ENCODE measurements at regions not wholly inside any gene's neighbourhood (a gene's known extent, or its start where the extent isn't known, plus 50 kb on each side); places are given as distances from the start of the nearest gene placed in this dataset.

DNA sequence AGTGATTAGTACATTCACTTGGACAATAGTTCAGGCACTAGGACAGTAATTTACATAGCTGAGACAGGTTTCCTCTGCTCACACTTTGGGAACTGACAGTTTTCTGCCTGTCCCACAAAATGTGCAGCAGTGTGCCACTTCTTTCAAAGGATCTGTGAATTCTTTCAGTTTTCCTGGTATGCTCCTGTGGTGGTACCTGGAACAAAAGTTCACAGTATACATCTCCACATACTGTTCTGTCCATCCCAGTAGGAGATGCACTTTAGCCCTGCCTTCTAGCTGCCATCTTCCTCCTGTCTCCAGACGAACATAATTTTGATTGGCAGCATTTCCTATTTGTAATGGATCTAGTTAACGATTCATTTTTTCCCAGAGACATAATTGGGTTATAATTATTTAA is 360.8 kb upstream of the CXorf51B start (continued):
- TF ChIP-seq, protein P1, sequence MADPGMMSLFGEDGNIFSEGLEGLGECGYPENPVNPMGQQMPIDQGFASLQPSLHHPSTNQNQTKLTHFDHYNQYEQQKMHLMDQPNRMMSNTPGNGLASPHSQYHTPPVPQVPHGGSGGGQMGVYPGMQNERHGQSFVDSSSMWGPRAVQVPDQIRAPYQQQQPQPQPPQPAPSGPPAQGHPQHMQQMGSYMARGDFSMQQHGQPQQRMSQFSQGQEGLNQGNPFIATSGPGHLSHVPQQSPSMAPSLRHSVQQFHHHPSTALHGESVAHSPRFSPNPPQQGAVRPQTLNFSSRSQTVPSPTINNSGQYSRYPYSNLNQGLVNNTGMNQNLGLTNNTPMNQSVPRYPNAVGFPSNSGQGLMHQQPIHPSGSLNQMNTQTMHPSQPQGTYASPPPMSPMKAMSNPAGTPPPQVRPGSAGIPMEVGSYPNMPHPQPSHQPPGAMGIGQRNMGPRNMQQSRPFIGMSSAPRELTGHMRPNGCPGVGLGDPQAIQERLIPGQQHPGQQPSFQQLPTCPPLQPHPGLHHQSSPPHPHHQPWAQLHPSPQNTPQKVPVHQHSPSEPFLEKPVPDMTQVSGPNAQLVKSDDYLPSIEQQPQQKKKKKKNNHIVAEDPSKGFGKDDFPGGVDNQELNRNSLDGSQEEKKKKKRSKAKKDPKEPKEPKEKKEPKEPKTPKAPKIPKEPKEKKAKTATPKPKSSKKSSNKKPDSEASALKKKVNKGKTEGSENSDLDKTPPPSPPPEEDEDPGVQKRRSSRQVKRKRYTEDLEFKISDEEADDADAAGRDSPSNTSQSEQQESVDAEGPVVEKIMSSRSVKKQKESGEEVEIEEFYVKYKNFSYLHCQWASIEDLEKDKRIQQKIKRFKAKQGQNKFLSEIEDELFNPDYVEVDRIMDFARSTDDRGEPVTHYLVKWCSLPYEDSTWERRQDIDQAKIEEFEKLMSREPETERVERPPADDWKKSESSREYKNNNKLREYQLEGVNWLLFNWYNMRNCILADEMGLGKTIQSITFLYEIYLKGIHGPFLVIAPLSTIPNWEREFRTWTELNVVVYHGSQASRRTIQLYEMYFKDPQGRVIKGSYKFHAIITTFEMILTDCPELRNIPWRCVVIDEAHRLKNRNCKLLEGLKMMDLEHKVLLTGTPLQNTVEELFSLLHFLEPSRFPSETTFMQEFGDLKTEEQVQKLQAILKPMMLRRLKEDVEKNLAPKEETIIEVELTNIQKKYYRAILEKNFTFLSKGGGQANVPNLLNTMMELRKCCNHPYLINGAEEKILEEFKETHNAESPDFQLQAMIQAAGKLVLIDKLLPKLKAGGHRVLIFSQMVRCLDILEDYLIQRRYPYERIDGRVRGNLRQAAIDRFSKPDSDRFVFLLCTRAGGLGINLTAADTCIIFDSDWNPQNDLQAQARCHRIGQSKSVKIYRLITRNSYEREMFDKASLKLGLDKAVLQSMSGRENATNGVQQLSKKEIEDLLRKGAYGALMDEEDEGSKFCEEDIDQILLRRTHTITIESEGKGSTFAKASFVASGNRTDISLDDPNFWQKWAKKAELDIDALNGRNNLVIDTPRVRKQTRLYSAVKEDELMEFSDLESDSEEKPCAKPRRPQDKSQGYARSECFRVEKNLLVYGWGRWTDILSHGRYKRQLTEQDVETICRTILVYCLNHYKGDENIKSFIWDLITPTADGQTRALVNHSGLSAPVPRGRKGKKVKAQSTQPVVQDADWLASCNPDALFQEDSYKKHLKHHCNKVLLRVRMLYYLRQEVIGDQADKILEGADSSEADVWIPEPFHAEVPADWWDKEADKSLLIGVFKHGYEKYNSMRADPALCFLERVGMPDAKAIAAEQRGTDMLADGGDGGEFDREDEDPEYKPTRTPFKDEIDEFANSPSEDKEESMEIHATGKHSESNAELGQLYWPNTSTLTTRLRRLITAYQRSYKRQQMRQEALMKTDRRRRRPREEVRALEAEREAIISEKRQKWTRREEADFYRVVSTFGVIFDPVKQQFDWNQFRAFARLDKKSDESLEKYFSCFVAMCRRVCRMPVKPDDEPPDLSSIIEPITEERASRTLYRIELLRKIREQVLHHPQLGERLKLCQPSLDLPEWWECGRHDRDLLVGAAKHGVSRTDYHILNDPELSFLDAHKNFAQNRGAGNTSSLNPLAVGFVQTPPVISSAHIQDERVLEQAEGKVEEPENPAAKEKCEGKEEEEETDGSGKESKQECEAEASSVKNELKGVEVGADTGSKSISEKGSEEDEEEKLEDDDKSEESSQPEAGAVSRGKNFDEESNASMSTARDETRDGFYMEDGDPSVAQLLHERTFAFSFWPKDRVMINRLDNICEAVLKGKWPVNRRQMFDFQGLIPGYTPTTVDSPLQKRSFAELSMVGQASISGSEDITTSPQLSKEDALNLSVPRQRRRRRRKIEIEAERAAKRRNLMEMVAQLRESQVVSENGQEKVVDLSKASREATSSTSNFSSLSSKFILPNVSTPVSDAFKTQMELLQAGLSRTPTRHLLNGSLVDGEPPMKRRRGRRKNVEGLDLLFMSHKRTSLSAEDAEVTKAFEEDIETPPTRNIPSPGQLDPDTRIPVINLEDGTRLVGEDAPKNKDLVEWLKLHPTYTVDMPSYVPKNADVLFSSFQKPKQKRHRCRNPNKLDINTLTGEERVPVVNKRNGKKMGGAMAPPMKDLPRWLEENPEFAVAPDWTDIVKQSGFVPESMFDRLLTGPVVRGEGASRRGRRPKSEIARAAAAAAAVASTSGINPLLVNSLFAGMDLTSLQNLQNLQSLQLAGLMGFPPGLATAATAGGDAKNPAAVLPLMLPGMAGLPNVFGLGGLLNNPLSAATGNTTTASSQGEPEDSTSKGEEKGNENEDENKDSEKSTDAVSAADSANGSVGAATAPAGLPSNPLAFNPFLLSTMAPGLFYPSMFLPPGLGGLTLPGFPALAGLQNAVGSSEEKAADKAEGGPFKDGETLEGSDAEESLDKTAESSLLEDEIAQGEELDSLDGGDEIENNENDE (IDR thresholded peaks at IDR 0.05; ENCODE audit: insufficient replicate concordance, low read length), result no peak
- no peak for TF ChIP-seq RBBP5 (IDR thresholded peaks at IDR 0.05; ENCODE audit: borderline replicate concordance, low read depth, low read length)

Data from H1 (cell line).